Gastroesophageal sphincter (tissue), 4 donors: ENCODE measurements at regions not wholly inside any gene's neighbourhood (a gene's known extent, or its start where the extent isn't known, plus 50 kb on each side); places are given as distances from the start of the nearest gene placed in this dataset.
"Not testable (repeated sequence)": the region's sequence is repeated elsewhere in the genome, so short reads cannot be mapped to it uniquely, and the experiment has no call there.

Source experiments
- ATAC-seq: fragments of 150-250 bp; one replicate; pipeline ENCODE4 v1.9.1; 2016; ENCODE audit warnings: mild to moderate bottlenecking, moderate library complexity
- H3K27ac ChIP-seq, 4 donors: fragments of 200-600 bp; sonication (generic) in 3 of 4; 1 replicate in 3 of 4; 2 replicates in 1 of 4; pipeline ENCODE4 v1.5.1; 2016 to 2019
- H3K27me3 ChIP-seq: fragments of 200-600 bp; sonication (generic); one replicate; pipeline ENCODE4 v1.5.1; 2019
- H3K36me3 ChIP-seq, 2 donors: fragments of 200-600 bp; sonication (generic); one replicate each; pipeline ENCODE4 v1.5.1; 2019; ENCODE audit warnings: control low read depth in 1 of 2
- H3K4me1 ChIP-seq, 3 donors: fragments of 200-600 bp; sonication (generic); 1 replicate in 2 of 3; 2 replicates in 1 of 3; pipeline ENCODE4 v1.5.1; 2016 to 2019; ENCODE audit warnings: control low read depth in 2 of 3
- H3K4me3 ChIP-seq, 2 donors: fragments of 200-600 bp; sonication (generic); one replicate each; pipeline ENCODE4 v1.5.1; 2019; ENCODE audit warnings: mild to moderate bottlenecking in 1 of 2, moderate library complexity in 1 of 2
- H3K9me3 ChIP-seq, 3 donors: fragments of 200-600 bp; sonication (generic); one replicate each; pipeline ENCODE4 v1.5.1; 2017 to 2019; ENCODE audit warnings: control low read depth in 2 of 3
- CTCF ChIP-seq, 4 experiments: fragments of 200-600 bp in 2 of 4; fragments of 450-650 bp in 2 of 4; sonication (generic) in 1 of 4; IDR thresholded peaks; one replicate each; pipeline ENCODE4 v1.5.1; 2017 to 2019; ENCODE audit warnings: antibody characterized with exemption in 4 of 4, mild to moderate bottlenecking in 2 of 4, moderate library complexity in 2 of 4
- EP300 ChIP-seq: sonication (generic); formaldehyde crosslinking; IDR thresholded peaks from one replicate; pipeline ENCODE4 v1.6.1; 2017; ENCODE audit warnings: antibody characterized with exemption, mild to moderate bottlenecking
- POLR2A ChIP-seq, 2 donors: fragments of 450-650 bp; IDR thresholded peaks; one replicate each; pipeline ENCODE4 v1.6.1; 2017; ENCODE audit warnings: antibody characterized with exemption in 2 of 2, mild to moderate bottlenecking in 2 of 2, moderate library complexity in 1 of 2
- POLR2AphosphoS5 ChIP-seq: sonication (generic); formaldehyde crosslinking; IDR thresholded peaks from one replicate; pipeline ENCODE4 v1.6.1; 2017; ENCODE audit warnings: antibody characterized with exemption
- WGBS, 2 donors: methylation state at CpG; one replicate each; pipeline ENCODE4 v1.1.5; 2018; ENCODE audit warnings: low coverage in 1 of 2; 5-methylcytosine and 5-hydroxymethylcytosine counted together

GRCh38 chr12:46649433-46649832 is 176.4 kb downstream of the SLC38A4 start:
- WGBS, 2 donors = 84 to 93% methylated on average over 2 to 4 of the region's 4 CpGs
- TF ChIP-seq CTCF (IDR thresholded peaks at IDR 0.05) (no peak), POLR2A (IDR thresholded peaks at IDR 0.05) (no peak), POLR2AphosphoS5 (no peak), EP300 (no peak)

GRCh38 chr12:46647034-46647433 is 178.8 kb downstream of the SLC38A4 start:
- Histone ChIP-seq H3K27ac (no peak overlapping the region), H3K4me3 (no peak overlapping the region), H3K27me3 (no peaks in the 10 kb centered on the region), H3K4me1 (no peaks in the 10 kb centered on the region), H3K36me3 (no peaks in the 10 kb centered on the region), H3K9me3 (peaks cover 0 to under 1% (median 0%) of the 10 kb centered on the region in 3 donors)
- TF ChIP-seq EP300 (no peak), POLR2AphosphoS5 (no peak), CTCF (IDR thresholded peaks at IDR 0.05) (no peak)
- no peak for ATAC-seq
- WGBS, 2 donors = 65 to 80% methylated on average over 2 of the region's 2 CpGs

More at GRCh38 chr12:46649433-46649832, 176.4 kb downstream of the SLC38A4 start:
- Histone ChIP-seq H3K27ac (no peak overlapping the region), H3K4me1 (no peaks in the 10 kb centered on the region), H3K27me3 (no peaks in the 10 kb centered on the region), H3K4me3 (no peak overlapping the region), H3K9me3 (no peaks in the 10 kb centered on the region), H3K36me3 (no peaks in the 10 kb centered on the region)
- no peak for ATAC-seq

GRCh38 chr12:46641649-46642048 is 184.1 kb downstream of the SLC38A4 start:
- not testable (repeated sequence) for H3K4me1 ChIP-seq, H3K4me3 ChIP-seq, H3K36me3 ChIP-seq, ATAC-seq, H3K27ac ChIP-seq, H3K27me3 ChIP-seq
- H3K9me3 ChIP-seq = peaks cover 0 to 29% (median 0%) of the 10 kb centered on the region in 3 donors
- 100% methylated on average over 1 to 2 of the region's 2 CpGs for WGBS, 2 donors

GRCh38 chr12:46635818-46636217 is 190.0 kb downstream of the SLC38A4 start:
- Histone ChIP-seq H3K9me3 (peaks cover 0 to 38% (median 0%) of the 10 kb centered on the region in 3 donors), H3K27ac (no peak overlapping the region), H3K4me3 (no peak overlapping the region), H3K36me3 (no peaks in the 10 kb centered on the region), H3K27me3 (no peaks in the 10 kb centered on the region), H3K4me1 (no peaks in the 10 kb centered on the region)
- no peak for TF ChIP-seq EP300
- TF ChIP-seq POLR2A (IDR thresholded peaks at IDR 0.05) = no peak
- TF ChIP-seq POLR2AphosphoS5 = no peak
- no peak for ATAC-seq

- no peak for ATAC-seq
These were observed 196.2 kb downstream of the SLC38A4 start for GRCh38 chr12:46629331-46630229.

More at GRCh38 chr12:46629331-46630229, 196.2 kb downstream of the SLC38A4 start:
- 95 to 100% methylated on average over 1 to 4 of the region's 4 CpGs for WGBS, 2 donors
- H3K4me3 ChIP-seq = no peak overlapping the region
- no peak overlapping the region for H3K27ac ChIP-seq
- TF ChIP-seq POLR2AphosphoS5 (no peak), POLR2A (IDR thresholded peaks at IDR 0.05) (no peak), CTCF (IDR thresholded peaks at IDR 0.05) (no peak), EP300 (no peak)
- peaks cover 0 to 6% (median 0%) of the 10 kb centered on the region in 3 donors for H3K9me3 ChIP-seq
- H3K4me1 ChIP-seq = peaks cover 0 to 4% (median 0%) of the 10 kb centered on the region in 3 donors
- H3K36me3 ChIP-seq = no peaks in the 10 kb centered on the region
- H3K27me3 ChIP-seq = no peaks in the 10 kb centered on the region
